DMS 273 (cell line): ENCODE measurements at regions not wholly inside any gene's neighbourhood (a gene's known extent, or its start where the extent isn't known, plus 50 kb on each side); places are given as distances from the start of the nearest gene placed in this dataset.
"Not testable (repeated sequence)": the region's sequence is repeated elsewhere in the genome, so short reads cannot be mapped to it uniquely, and the experiment has no call there.

Source experiments
- DNase-seq: peaks from one replicate; lab custom pipeline; 2025; ENCODE audit not compliant: unreplicated experiment; lab: John Stamatoyannopoulos, UW

GRCh38 chr1:67482733-67483482 lies 52.7 kb upstream of the SERBP1 start:
- DNase-seq: no peak

DNA sequence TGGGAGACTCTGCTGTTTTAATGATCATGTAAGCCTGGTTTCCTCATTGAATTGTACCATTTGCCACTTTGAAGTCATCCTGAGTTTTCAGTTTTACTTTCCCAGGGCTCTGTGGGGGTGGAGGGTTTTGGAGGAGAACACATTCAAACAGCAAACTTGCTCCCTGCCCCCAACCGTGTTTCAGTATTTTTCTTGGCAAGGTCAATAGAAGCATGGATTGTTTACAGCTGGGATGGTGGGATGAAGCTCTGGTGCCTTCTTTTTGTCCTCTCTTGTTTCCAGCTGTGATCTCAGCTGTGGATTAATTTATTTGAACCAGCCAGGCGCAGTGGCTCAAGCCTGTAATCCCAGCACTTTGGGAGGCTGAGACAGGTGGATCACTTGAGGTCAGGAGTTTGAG lies 54.3 kb upstream of the SERBP1 start:
- DNase-seq: peak; percentile 16

DNA sequence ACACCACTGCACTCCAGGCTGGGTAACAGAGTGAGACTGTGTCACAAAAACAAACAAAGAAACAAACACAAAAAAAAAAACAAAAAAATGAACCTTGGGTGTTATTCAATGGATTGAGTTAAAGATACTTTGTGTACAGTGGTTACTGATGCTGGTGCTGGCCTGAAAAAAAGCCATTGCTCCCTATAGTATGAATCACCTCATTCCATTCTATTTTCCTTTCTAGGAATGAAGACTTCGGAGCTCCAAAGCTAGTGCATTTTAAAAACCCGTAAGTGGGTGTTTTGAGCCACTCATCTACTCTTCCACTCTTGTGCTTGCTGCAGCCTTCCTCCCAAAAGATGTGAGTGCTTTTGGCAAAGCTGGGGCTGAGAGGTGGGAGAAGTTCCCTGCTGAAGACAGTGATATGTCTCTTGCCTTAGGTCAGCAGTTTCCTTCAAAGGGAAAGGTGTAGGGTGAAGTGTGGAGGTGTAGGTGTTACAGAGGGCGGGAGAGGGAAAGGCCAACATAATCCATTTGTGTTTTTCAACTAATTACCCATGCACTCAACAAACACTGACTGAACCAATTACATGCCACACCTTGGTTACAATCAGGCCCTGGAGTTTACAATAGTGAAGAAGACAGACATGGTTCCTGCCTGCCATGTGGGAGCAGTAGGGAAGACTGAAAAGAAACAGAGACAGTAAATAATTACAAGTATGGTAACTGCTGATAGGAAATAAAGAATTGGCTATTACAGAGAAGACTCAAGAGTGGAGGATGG lies 55.0 kb upstream of the SERBP1 start:
- DNase-seq: no peak

DNA sequence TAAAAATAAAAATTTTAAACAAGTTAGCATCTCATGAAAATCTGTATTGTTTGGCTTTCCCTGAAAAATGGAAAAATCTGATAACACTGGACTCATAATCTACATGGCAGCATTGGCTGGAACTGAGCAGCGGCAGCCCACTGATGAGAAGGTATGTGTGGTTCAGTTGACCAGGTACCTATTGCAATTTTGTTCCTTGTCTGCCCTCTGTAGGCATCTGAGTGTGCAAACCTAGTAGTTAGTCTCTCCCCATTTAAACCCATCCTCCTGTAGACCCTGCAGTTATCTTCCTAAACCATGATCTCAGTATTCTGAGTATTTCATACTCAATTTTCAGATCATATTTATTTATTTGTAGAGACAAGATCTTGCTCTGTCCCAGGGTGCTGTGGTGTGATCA lies 59.4 kb upstream of the SERBP1 start:
- DNase-seq: peak; percentile 63

DNA sequence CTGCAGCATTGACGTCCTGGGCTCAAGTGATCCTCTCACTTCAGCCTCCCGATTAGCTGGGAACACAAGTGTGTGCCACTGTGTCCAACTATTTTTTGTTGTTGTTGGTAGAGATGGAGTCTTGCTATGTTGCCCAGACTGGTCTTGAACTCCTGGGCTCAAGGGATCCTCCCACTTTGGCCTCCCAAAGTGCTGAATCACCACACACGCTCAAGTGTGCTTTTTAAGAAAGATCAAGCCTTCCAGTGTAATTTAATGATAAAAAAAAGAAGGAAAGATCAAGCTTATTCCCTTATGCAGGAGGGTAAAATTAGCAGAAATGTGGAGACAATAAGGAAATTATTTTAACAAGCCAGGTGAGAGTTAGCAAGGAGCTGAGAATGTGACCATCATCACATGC lies 61.1 kb upstream of the SERBP1 start:
- no peak for DNase-seq

- no peak for DNase-seq
Measured at GRCh38 chr1:67493148-67493547, 62.9 kb upstream of the SERBP1 start.

- DNase-seq: no peak
Measured at GRCh38 chr1:67495327-67495726, 65.1 kb upstream of the SERBP1 start.

- no peak for DNase-seq
Measured at GRCh38 chr1:67496329-67496728, 66.1 kb upstream of the SERBP1 start.

DNA sequence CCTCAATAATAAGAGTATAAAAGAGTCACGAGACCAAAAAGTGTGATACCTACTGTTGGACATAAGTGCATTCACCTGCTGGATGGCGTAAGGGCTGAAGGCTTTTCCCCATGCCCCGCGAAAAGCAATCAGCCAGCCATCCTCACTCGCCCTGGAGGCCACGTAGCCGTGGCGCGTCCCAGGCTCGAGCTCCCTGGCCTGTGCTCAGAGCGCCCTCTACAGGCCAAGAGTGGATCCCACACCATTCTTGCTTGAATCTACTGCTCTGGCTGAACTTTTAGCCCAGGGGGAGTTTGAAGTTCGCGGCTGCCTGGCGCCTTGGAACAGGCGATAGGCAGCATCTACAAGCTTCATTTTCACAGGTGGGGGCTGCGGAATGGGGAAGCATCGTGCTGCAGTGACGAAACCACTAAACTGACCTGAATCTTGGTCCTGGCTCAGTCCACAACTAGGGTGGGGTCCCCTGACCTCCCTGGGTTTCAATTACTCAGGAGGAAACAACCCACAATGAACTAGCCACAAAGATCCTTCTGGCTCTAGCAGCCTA lies 70.3 kb upstream of the SERBP1 start:
- DNase-seq: peak; percentile 96

DNA sequence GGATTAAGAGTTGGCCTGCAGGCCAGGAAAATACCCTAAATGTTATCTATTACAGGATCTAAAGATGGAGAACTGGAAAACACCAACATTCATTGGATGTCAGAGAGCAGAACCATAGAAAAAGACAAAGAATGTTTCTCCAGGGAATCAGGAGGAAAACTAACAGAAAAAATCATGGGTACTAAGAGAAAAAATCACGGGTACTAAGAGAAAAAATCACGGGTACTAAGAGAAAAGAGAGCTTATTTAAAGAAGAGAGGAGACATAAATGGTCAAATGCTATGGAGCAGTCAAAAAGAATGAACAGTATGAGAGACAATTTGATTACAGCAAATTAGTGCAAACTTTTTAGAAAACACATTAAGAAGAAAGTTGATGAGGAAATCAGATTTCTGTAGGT lies 73.8 kb upstream of the SERBP1 start:
- DNase-seq: no peak

DNA sequence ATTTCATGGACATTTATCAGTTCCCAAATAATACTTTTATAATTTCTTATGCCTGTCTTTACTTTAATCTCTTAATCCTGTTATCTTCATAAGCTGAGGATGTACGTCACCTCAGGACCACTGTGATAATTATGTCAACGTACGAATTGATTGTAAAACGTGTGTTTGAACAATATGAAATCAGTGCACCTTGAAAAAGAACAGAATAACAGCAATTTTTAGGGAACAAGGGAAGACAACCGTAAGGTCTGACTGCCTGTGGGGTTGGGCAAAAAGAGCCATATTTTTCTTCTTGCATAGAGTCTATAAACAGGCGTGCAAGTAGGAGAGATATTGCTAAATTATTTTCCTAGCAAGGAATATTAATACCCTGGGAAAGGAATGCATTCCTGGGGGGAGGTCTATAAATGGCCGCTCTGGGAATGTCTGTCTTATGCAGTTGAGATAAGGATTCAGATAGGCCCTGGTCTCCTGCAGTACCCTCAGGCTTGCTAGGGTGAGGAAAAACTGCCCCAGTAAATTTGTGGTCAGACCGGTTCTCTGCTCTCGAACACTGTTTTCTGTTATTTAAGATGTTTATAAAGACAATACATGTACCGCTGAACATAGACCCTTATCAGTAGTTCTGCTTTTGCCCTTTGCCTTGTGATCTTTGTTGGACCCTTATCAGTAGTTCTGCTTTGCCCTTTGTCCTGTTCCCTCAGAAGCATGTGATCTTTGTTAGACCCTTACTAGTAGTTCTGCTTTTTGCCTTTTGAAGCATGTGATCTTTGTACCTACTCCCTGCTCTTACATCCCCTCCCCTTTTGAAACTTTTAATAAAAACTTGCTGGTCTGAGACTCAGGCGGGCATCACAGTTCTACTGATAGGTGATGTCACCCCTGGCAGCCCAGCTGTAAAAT lies 83.4 kb upstream of the SERBP1 start:
- not testable (repeated sequence) for DNase-seq

GRCh38 chr1:67514300-67514699 lies 84.1 kb upstream of the SERBP1 start:
- no peak for DNase-seq

DNA sequence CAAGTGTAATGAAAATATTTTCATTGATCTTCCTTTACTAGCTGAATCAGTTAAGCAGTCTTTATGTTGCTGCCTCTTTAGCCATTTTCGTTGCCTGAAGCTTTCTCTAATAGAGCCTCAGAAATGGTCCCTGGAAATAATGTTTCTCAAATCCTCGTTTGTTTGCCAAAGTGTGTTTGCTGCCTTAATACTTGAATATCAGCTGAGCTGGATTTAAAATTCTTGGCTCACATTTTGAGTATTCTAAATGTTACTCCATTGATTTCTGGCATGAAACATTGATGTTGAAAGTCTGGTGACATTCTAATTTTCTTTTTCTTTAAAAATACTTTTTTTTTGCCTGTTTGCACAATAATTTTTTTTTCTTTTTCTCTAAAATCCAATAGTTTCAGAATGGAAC lies 84.6 kb upstream of the SERBP1 start:
- no peak for DNase-seq

GRCh38 chr1:67515324-67516080 lies 85.3 kb upstream of the SERBP1 start:
- DNase-seq: no peak

- DNase-seq: no peak
Measured at GRCh38 chr1:67517046-67517445, 86.8 kb upstream of the SERBP1 start.

DNA sequence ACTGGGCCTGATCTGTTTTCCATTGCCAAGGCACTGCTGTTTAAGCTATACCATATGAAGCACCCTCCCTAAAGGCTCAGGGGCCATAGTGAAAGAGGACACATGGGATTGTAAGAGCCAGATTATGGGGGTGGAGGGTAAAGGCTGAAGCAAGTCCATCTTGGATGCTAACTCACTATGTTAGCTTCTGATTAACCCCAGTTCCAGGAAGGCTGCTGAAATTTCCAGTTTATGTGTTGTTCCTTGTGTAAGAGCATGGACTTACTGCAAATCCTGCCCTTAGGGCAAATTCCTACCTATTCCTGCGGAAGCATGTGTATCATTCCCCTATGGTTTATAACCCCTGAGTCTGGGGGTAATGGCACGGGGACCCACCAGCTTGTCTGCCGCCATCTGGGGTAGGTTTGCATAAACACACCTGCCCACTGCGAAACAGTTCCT lies 91.8 kb upstream of the SERBP1 start:
- DNase-seq: no peak

DNA sequence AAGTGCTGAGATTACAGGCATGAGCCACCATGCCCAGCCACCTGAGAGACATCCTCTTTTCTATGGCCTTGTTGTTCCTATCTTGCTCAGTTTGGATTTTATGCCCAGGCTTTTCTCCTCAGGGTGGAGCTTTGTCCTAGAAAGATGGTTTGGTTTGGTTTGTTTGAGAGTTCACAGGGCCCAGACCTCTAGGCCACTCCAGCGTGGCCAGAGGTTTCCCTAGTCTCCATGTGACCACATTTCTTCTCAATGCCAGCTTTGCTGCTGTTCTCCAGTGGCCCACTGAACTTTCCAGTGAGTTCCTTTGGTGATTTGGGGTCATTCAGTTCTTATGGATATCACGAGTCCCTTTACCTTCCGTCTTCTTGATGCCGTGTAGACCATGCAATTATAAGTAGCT lies 92.6 kb upstream of the SERBP1 start:
- DNase-seq: no peak

DNA sequence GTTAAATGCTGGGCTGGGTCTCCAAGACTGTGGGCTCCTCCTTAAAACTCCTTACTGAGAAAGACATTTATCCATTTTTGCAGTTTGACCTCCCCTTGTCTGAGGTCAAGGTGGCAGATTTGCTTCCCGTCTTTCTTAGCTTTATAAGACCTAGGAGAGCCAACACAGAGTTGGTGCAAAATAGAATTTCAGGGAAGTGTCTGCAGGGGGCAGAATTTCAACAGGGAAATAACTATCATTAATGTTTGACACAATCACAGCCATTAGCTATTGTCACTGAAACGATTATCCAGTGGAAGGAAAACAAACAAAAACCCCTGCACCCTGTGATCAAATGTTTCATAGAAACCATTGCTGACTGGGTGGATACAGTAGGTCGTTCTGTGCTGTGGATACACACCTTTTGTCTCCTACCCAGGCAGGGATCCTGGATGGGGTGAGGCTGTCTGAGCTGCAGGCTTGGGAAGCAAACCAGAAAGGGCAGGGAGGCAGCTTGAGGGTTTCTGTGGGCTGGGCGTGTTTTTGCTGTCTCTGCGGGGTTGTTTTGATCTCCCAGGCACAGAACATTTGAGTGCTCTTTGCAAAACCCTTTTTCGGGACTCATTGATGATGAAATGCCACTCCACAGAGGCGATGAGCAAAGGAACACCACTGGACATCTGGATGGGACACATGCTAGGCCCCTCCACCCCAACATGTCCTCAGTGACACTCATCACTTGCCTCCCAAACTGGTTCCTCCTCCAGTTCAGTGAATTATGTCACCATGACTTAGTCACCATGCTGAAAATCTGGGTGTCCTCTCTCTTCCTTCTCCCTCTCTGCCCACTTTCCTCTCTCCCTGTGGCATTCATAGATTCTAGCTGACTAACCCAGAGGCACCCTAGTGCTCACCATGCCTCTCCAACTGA lies 94.2 kb upstream of the SERBP1 start:
- DNase-seq: peak; percentile 19

DNA sequence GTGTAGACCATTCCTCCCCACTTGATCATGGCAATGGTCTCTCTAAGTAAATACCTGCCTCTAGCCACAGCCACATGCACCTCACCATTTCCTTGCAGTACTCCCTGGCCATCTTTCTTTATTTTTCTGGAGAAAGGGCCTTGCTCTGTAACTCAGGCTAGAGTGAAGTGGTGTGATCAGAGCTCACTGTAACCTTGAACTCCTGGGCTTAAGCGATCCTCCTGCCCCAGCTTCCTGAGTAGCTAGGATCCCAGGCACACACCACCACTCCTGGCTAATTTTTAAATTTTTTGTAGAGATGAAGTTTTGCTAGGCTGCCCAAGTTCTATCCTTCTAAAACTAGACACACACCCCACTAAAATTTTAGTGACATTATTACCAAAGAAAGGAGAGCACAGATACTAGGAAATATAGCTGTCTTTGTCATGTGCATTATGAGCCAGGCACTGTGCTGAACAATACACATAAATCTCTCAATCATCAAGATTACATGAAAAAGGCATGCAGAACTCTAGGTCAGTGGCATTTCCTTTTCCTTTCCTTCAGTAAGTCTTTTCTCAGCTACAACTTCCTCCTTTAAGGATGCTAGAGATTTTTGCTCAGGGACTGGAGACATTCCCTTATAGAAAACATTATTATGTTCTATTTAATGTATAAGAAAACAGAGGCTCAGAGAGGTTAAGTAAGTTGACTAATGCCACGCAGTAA lies 95.0 kb upstream of the SERBP1 start:
- DNase-seq: no peak
